ENCODE measurements at regions not wholly inside any gene's neighbourhood (a gene's known extent, or its start where the extent isn't known, plus 50 kb on each side); places are given as distances from the start of the nearest gene placed in this dataset.

GRCh38 chr9:80066931-80067330 lies 495.2 kb downstream of the TLE4 start:
- no peak for TF ChIP-seq CTCF (conservative IDR thresholded peaks at IDR 0.05; ENCODE audit: low read length)
- TF ChIP-seq EZH2phosphoT487 (IDR thresholded peaks at IDR 0.05; ENCODE audit: borderline replicate concordance), result no peak

Measured in Loucy (cell line).